Activated T-helper 1 cell treated with anti-CD3 and anti-CD28 coated beads, Interleukin-2, amount 50 U/mL, for 16 hours (primary cell): ENCODE measurements at regions not wholly inside any gene's neighbourhood (a gene's known extent, or its start where the extent isn't known, plus 50 kb on each side); places are given as distances from the start of the nearest gene placed in this dataset.
"Not testable (repeated sequence)": the region's sequence is repeated elsewhere in the genome, so short reads cannot be mapped to it uniquely, and the experiment has no call there.

Source experiments
- DNase-seq, 2 donors: peaks; one replicate each; pipeline ENCODE4 v3.0.0-alpha.2; 2020; ENCODE audit warnings: low read depth in 1 of 2, low spot score in 1 of 2

- not testable (repeated sequence) for DNase-seq
These were observed 227.7 kb downstream of the RTP5 start for GRCh38 chr2:242097278-242097677.

GRCh38 chr2:242098034-242098433 is 228.5 kb downstream of the RTP5 start:
- DNase-seq, result no peak

- DNase-seq, result no peak
These were observed 229.1 kb downstream of the RTP5 start for GRCh38 chr2:242098445-242099128.

GRCh38 chr2:242103093-242103492 is 233.6 kb downstream of the RTP5 start:
- DNase-seq, result not testable (repeated sequence)

GRCh38 chr2:242104202-242104956 is 234.8 kb downstream of the RTP5 start:
- DNase-seq, result not testable (repeated sequence)

GRCh38 chr2:242107065-242107464 is 237.5 kb downstream of the RTP5 start:
- not testable (repeated sequence) for DNase-seq

- DNase-seq, result not testable (repeated sequence)
These were observed 239.4 kb downstream of the RTP5 start for GRCh38 chr2:242108797-242109500.

GRCh38 chr2:242109819-242110218 is 240.3 kb downstream of the RTP5 start:
- not testable (repeated sequence) for DNase-seq

GRCh38 chr2:242111954-242112353 is 242.4 kb downstream of the RTP5 start:
- not testable (repeated sequence) for DNase-seq

GRCh38 chr2:242113492-242113891 is 244.0 kb downstream of the RTP5 start:
- DNase-seq, result not testable (repeated sequence)

- DNase-seq, result not testable (repeated sequence)
These were observed 247.1 kb downstream of the RTP5 start for GRCh38 chr2:242116676-242117075.

GRCh38 chr2:242117305-242117704 is 247.8 kb downstream of the RTP5 start:
- DNase-seq, result not testable (repeated sequence)

GRCh38 chr2:242119682-242120081 is 250.2 kb downstream of the RTP5 start:
- not testable (repeated sequence) for DNase-seq

- DNase-seq, result not testable (repeated sequence)
These were observed 261.2 kb downstream of the RTP5 start for GRCh38 chr2:242130682-242131081.

GRCh38 chr2:242159921-242160320 is 290.4 kb downstream of the RTP5 start:
- not testable (repeated sequence) for DNase-seq

- not testable (repeated sequence) for DNase-seq
These were observed 295.6 kb downstream of the RTP5 start for GRCh38 chr2:242165115-242165514.

GRCh38 chr2:242171290-242171689 is 301.8 kb downstream of the RTP5 start:
- DNase-seq, result not testable (repeated sequence)
